GM12874 (cell line): ENCODE measurements at regions not wholly inside any gene's neighbourhood (a gene's known extent, or its start where the extent isn't known, plus 50 kb on each side); places are given as distances from the start of the nearest gene placed in this dataset.

Source experiments
- TF ChIP-seq, protein P1 (sequence below): IDR thresholded peaks from 2 replicates; pipeline ENCODE4 v1.5.1; 2011; ENCODE audit warnings: low read depth, mild to moderate bottlenecking, control low read depth, low read length, moderate library complexity; ENCODE audit not compliant: insufficient read depth

DNA sequence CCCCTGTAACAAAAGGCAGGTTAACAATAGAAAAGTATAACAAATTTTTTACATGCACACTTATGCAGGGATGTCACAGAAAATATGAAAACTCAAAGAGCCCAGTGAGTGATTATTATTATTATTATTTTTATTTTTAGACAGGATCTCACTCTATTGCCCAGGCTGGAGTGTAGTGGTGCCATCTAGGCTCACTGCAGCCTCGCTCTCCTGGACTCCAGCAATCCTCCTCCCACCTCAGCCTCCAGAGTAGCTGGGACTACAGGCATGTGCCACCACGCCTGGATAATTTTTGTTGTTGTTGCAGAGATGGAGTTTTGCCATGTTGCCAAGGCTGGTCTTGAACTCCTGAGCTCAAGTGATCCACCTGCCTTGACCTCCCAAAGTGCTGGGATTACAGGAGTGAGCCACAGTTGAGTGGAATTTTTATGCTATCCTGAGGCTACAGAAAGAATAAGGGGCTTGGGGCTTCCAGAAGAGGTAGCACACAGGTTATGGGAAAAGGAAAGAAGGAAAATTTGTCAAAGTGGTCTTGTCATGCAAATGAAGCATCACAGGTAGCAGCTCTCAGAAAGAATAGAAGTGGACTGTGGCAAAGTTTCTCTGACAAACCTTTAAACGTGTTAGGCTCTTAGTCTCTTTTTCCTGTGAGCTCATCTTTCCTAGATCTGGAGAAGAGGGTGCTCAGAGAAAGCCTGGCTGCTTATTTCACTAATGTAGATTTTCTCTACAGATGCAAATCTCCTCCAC is 87.7 kb upstream of the LSM14A start:
- TF ChIP-seq, protein P1, sequence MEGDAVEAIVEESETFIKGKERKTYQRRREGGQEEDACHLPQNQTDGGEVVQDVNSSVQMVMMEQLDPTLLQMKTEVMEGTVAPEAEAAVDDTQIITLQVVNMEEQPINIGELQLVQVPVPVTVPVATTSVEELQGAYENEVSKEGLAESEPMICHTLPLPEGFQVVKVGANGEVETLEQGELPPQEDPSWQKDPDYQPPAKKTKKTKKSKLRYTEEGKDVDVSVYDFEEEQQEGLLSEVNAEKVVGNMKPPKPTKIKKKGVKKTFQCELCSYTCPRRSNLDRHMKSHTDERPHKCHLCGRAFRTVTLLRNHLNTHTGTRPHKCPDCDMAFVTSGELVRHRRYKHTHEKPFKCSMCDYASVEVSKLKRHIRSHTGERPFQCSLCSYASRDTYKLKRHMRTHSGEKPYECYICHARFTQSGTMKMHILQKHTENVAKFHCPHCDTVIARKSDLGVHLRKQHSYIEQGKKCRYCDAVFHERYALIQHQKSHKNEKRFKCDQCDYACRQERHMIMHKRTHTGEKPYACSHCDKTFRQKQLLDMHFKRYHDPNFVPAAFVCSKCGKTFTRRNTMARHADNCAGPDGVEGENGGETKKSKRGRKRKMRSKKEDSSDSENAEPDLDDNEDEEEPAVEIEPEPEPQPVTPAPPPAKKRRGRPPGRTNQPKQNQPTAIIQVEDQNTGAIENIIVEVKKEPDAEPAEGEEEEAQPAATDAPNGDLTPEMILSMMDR = no peak

DNA sequence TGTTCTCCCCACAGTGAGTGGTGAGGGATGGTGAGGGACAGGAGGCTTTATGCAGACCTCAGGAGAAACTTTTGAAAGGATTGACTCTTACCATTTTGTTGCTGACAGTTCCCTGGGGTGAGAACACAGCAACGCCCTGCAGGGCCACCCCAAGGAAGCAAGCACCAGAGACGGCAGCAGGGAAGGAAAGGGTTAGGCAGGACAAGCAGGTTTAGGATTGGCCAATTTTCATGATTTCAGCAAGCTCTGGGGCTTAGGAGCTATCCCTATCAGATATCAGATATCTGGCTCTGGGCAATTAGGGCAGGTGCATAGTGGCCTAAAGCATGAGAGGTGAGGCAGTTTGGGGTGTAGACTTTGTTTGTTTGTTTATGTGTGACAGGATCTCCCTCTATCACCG is 87.0 kb upstream of the LSM14A start:
- TF ChIP-seq, protein P1 = no peak

DNA sequence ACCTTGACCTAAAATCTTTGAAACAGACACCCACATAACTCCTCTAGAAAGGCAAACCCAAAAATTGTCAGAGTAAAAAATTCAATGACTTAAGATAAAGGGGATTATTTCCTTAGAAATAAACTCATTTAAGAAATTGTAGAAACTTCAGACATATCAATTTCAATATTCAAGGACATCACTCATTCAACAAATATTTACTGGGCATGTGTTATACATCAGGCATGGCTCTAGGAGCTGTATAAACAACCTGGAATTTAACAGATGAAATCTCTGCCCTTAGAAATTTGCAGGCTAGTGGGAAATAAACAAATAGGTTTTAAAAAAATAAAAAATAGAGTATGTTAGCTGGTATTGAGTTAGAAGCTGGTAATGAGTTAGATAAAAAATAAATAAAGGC is 84.0 kb upstream of the LSM14A start:
- TF ChIP-seq, protein P1 = no peak

DNA sequence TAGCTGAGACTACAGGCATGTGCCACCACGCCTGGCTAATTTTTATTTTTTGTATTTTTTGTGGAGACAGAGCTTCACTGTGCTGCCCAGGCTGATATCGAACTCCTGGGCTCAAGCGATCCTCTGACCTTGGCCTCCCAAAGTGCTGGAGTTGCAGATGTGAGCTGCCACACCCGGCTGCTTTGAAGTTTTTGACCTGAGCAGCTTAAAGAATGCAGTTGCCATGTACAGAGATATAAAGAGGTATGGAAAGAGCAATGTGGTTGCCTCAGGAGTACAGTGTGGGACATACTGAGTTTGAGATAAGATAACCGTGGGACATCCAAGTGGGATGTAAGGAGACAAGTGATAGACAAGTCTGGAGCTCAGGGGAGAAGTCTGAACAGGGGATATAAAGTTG is 82.7 kb upstream of the LSM14A start:
- TF ChIP-seq, protein P1 = no peak

DNA sequence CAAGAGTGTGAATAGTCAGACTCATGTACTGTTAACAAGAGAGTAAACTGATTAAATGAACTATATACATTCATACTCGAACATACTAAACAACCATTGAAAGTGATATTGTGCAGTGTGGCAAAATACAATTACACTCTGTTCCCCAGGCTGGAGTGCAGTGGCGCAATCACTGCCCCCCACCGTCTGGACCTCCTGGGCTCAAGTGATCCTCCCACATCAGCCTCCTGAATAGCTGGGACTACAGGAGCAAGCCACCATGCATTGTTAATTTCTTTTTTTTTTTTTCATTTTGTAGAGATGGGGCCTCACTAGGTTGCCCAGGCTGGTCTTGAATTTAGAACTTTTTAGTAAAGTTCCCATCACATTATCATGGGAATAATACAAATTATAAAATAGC is 77.3 kb upstream of the LSM14A start:
- TF ChIP-seq, protein P1 = no peak

DNA sequence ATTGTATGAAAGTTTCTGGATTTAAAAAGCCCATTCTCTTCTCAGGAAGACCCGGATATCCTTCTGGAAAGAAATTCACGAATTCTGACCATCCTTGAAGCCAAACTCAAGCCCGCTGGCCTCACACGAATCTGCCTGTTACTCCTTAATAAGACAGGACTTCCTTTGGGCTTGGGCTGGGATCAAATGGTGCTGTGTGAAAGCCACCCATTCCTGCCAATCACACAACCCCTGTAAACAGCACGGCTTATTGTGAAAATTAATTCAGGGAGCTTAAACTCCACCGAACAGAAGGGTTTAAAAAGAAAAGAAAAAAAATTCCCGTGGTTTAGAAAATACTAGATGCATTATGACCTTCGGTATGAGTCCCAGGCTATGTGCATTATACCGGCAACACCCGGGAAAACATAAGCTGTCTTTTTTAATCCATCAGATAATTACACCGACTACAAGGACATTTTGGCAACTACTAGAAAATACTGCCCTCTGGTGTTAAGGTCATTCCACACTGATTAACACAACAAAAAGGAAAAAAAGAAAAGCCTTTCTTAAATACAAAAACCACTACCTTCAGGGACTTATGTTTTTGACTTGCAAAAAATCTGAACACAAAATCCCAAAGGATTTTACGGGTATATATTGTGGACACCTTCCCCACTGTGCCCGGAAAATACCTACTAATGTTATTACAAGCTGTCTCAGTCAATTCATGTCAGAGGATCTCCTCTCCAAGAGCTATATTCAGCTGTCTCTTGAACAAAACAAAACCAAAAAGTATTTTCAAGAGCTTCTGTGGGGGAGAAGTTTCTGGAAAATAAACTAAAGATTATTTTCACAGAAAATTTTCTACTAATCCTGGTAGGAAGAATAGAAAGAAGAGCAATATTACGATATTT is 76.0 kb upstream of the LSM14A start:
- TF ChIP-seq, protein P1 = peak; percentile 19; the same call in 1 of the 2 replicates

DNA sequence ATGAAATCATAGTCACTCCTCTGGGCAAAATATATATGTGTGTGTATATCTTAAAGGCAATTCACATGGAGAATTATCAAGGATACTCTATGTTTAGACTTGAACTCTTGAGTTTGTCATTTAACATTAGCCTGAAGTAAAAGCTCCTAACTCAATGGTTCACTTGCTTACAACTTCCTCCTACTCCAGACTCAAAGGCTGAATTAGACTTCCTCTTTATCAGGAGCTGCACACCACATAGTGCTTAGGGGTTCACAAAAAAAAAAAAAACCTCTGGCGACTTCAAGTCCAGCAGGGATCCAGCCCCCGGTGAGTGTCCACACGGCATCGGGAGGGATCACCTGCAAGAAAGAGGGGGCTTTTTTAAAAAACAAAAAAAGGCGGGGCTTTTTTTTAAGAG is 68.2 kb upstream of the LSM14A start:
- TF ChIP-seq, protein P1 = no peak
